Bronchial epithelial cell (primary cell): ENCODE measurements at regions not wholly inside any gene's neighbourhood (a gene's known extent, or its start where the extent isn't known, plus 50 kb on each side); places are given as distances from the start of the nearest gene placed in this dataset.

Source experiments
- DNase-seq: peaks from one replicate; pipeline ENCODE4 v3.0.0-alpha.2; 2010; ENCODE audit warnings: low read depth
- FAIRE-seq: peaks from 2 replicates; lab custom pipeline; 2011; peaks lifted over from hg19 to GRCh38; lab: Jason Lieb, UNC
- H3K27me3 ChIP-seq: 2 replicates; pipeline ENCODE4 v1.5.1; 2011; ENCODE audit warnings: low read length; ENCODE audit not compliant: control insufficient read depth, insufficient read depth
- H3K36me3 ChIP-seq: 2 replicates; pipeline ENCODE4 v1.5.1; 2011; ENCODE audit warnings: low read length; ENCODE audit not compliant: control insufficient read depth, insufficient read depth
- H3K4me3 ChIP-seq: 2 replicates; pipeline ENCODE4 v1.5.1; 2011; ENCODE audit warnings: mild to moderate bottlenecking, low read depth, low read length, control low read depth
- CTCF ChIP-seq: IDR thresholded peaks from 2 replicates; pipeline ENCODE4 v1.5.1; 2011; ENCODE audit warnings: mild to moderate bottlenecking, moderate library complexity, low read length, control low read depth, inconsistent platforms; ENCODE audit not compliant: insufficient read depth, severe bottlenecking

- FAIRE-seq (no peak), DNase-seq (no peak)
- Histone ChIP-seq H3K27me3 (no peaks in the 10 kb centered on the region), H3K36me3 (no peaks in the 10 kb centered on the region), H3K4me3 (no peak overlapping the region)
- TF ChIP-seq CTCF = no peak
Observed at GRCh38 chrX:113274345-113274744, 433.7 kb upstream of the AMOT start.

GRCh38 chrX:113269203-113269602, 428.6 kb upstream of the AMOT start:
- DNase-seq (no peak), FAIRE-seq (no peak)

GRCh38 chrX:113260474-113260873, 419.8 kb upstream of the AMOT start:
- Histone ChIP-seq H3K36me3 (no peaks in the 10 kb centered on the region), H3K4me3 (no peak overlapping the region), H3K27me3 (no peaks in the 10 kb centered on the region)
- TF ChIP-seq CTCF = no peak
- no peak for FAIRE-seq
- no peak for DNase-seq

More at GRCh38 chrX:113269203-113269602, 428.6 kb upstream of the AMOT start:
- H3K4me3 ChIP-seq = no peak overlapping the region
- H3K36me3 ChIP-seq = no peaks in the 10 kb centered on the region
- no peaks in the 10 kb centered on the region for H3K27me3 ChIP-seq
- no peak for TF ChIP-seq CTCF

- H3K36me3 ChIP-seq = no peaks in the 10 kb centered on the region
- H3K27me3 ChIP-seq = no peaks in the 10 kb centered on the region
- TF ChIP-seq CTCF = no peak
- no peak for FAIRE-seq
- no peak for DNase-seq
- no peak overlapping the region for H3K4me3 ChIP-seq
Observed at GRCh38 chrX:113222305-113222704, 381.7 kb upstream of the AMOT start.

GRCh38 chrX:113212052-113212451, 371.4 kb upstream of the AMOT start:
- H3K36me3 ChIP-seq = no peaks in the 10 kb centered on the region
- no peaks in the 10 kb centered on the region for H3K27me3 ChIP-seq
- no peak for FAIRE-seq
- no peak for TF ChIP-seq CTCF
- H3K4me3 ChIP-seq = no peak overlapping the region
- no peak for DNase-seq

- no peak for FAIRE-seq
- Histone ChIP-seq H3K27me3 (no peaks in the 10 kb centered on the region), H3K4me3 (no peak overlapping the region), H3K36me3 (no peaks in the 10 kb centered on the region)
- no peak for TF ChIP-seq CTCF
- no peak for DNase-seq
Observed at GRCh38 chrX:113202601-113203000, 362.0 kb upstream of the AMOT start.
